Breast epithelium (tissue), 4 donors: ENCODE measurements at regions not wholly inside any gene's neighbourhood (a gene's known extent, or its start where the extent isn't known, plus 50 kb on each side); places are given as distances from the start of the nearest gene placed in this dataset.

Source experiments
- DNase-seq, 2 donors: peaks; one replicate each; pipeline ENCODE4 v3.0.0-alpha.2; 2019; ENCODE audit warnings: low spot score in 2 of 2
- H3K27ac ChIP-seq, 2 donors: fragments of 200-600 bp; sonication (generic) in 1 of 2; one replicate each; pipeline ENCODE4 v1.5.1; 2016 to 2019; ENCODE audit warnings: mild to moderate bottlenecking in 1 of 2
- H3K27me3 ChIP-seq, 2 donors: fragments of 200-600 bp; sonication (generic) in 1 of 2; one replicate each; pipeline versions ENCODE4 v1.5.1 to v1.6.0; 2017 to 2019; ENCODE audit warnings: control low read depth in 1 of 2, mild to moderate bottlenecking in 1 of 2
- H3K36me3 ChIP-seq: fragments of 200-600 bp; one replicate; pipeline ENCODE4 v1.5.1; 2019
- H3K4me1 ChIP-seq, 2 donors: fragments of 200-600 bp; sonication (generic); one replicate each; pipeline ENCODE4 v1.5.1; 2016 to 2019; ENCODE audit warnings: control low read depth in 1 of 2
- H3K4me3 ChIP-seq, 3 donors: fragments of 200-600 bp; sonication (generic); 1 replicate in 2 of 3; 2 replicates in 1 of 3; pipeline ENCODE4 v1.5.1; 2016 to 2019; ENCODE audit warnings: mild to moderate bottlenecking in 3 of 3, moderate library complexity in 2 of 3
- H3K9me3 ChIP-seq, 2 donors: fragments of 200-600 bp; sonication (generic) in 1 of 2; one replicate each; pipeline ENCODE4 v1.5.1; 2016 to 2019; ENCODE audit warnings: control low read depth in 1 of 2
- POLR2A ChIP-seq: fragments of 450-650 bp; IDR thresholded peaks from one replicate; pipeline ENCODE4 v1.6.1; 2016; ENCODE audit warnings: antibody characterized with exemption, mild to moderate bottlenecking, moderate library complexity
- POLR2AphosphoS5 ChIP-seq, 3 donors: sonication (generic); formaldehyde crosslinking; IDR thresholded peaks; one replicate each; pipeline ENCODE4 v1.6.1; 2017; ENCODE audit warnings: antibody characterized with exemption in 3 of 3
- intact Hi-C: fragments of 100-400 bp; cut with DNase I; formaldehyde crosslinking; loops from one replicate; pipeline ENCODE4 v1.15.1; 2023; ENCODE audit warnings: low total_unique reads
- TF ChIP-seq, protein P1 (sequence below), 3 donors: fragments of 450-650 bp; IDR thresholded peaks; one replicate each; pipeline ENCODE4 v1.5.1; 2016 to 2017; ENCODE audit warnings: antibody characterized with exemption in 3 of 3, mild to moderate bottlenecking in 3 of 3, moderate library complexity in 3 of 3

DNA sequence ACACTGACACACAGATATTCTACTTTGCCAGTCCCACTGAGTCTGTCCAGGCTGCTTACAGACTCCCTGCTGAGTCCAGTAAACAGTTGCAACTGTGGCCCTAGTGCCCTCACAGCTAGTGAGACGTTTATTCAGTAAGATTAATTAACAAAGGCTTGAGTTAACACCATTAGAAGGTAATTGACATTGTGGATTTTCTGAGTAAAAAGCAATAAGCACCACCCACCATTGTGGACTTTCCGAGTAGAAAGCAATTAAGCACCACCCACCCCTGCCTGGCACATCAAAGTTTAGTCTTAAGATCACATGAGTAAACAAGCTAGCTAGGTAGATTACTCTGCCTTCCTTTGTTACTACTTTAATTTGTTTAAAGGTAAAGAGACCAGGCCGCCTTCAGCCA is 408.6 kb upstream of the IMPG1 start:
- no peak for TF ChIP-seq POLR2A
- TF ChIP-seq, protein P1, sequence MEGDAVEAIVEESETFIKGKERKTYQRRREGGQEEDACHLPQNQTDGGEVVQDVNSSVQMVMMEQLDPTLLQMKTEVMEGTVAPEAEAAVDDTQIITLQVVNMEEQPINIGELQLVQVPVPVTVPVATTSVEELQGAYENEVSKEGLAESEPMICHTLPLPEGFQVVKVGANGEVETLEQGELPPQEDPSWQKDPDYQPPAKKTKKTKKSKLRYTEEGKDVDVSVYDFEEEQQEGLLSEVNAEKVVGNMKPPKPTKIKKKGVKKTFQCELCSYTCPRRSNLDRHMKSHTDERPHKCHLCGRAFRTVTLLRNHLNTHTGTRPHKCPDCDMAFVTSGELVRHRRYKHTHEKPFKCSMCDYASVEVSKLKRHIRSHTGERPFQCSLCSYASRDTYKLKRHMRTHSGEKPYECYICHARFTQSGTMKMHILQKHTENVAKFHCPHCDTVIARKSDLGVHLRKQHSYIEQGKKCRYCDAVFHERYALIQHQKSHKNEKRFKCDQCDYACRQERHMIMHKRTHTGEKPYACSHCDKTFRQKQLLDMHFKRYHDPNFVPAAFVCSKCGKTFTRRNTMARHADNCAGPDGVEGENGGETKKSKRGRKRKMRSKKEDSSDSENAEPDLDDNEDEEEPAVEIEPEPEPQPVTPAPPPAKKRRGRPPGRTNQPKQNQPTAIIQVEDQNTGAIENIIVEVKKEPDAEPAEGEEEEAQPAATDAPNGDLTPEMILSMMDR (IDR thresholded peaks at IDR 0.05): no peak
- no peak for TF ChIP-seq POLR2AphosphoS5 (IDR thresholded peaks at IDR 0.05)
- H3K36me3 ChIP-seq: no peaks in the 10 kb centered on the region
- peaks cover 0 to 27% of the 10 kb centered on the region in 2 donors for H3K9me3 ChIP-seq
- intact Hi-C loops: no loop called here
- DNase-seq: no peak
- no peaks in the 10 kb centered on the region for H3K4me1 ChIP-seq
- no peaks in the 10 kb centered on the region for H3K27me3 ChIP-seq
- H3K4me3 ChIP-seq: no peak overlapping the region
- H3K27ac ChIP-seq: no peak overlapping the region

DNA sequence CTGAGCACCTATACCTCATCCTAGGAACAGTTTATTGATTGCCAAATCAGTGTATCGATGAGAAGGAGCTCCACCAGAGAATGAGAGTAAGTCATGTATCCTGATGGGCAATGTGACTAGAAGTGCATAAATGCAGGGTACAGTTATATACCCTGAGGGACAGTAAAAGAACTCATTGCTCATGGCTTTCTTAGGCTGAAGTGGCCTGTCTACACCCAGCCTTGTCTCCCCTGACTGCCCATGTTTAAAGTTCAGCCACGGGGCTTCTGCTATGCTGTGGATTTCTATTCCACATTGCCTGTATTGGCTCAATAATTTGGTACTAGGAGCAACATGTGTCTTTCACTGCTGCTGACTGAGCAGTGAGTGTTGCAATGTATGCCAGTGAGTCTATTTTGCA is 400.4 kb upstream of the IMPG1 start:
- H3K4me1 ChIP-seq: no peaks in the 10 kb centered on the region
- no peak for TF ChIP-seq POLR2AphosphoS5 (IDR thresholded peaks at IDR 0.05)
- no peak for TF ChIP-seq POLR2A
- TF ChIP-seq, protein P1 (IDR thresholded peaks at IDR 0.05): no peak
- H3K27me3 ChIP-seq: no peaks in the 10 kb centered on the region
- intact Hi-C loops: no loop called here
- no peaks in the 10 kb centered on the region for H3K36me3 ChIP-seq
- no peak overlapping the region for H3K27ac ChIP-seq
- H3K4me3 ChIP-seq: no peak overlapping the region
- peaks cover 0 to 8% of the 10 kb centered on the region in 2 donors for H3K9me3 ChIP-seq
- no peak for DNase-seq

DNA sequence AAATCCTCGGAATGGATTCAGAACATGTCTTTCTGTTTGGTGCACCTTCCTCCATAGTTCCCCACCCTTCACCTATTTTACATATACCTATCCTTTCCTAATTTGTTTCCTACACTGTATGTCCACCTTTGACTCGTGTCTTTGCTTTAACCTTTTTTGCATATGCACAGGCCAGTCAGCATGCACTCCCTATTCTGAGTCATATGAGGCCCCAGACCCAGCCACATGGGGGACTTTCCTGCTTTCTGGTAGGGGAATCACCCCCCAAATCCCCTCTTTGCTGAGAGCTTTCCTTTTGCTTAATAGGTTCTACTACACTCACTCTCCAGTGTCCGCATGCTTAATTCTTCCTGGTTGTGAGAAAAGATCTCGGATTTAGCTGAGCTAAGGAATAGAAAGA is 393.8 kb upstream of the IMPG1 start:
- no peak for DNase-seq
- H3K27ac ChIP-seq: no peak overlapping the region
- TF ChIP-seq POLR2AphosphoS5 (IDR thresholded peaks at IDR 0.05) (no peak), POLR2A (no peak)
- TF ChIP-seq, protein P1 (IDR thresholded peaks at IDR 0.05): no peak
- no peak overlapping the region for H3K4me3 ChIP-seq
- no peaks in the 10 kb centered on the region for H3K36me3 ChIP-seq
- H3K4me1 ChIP-seq: no peaks in the 10 kb centered on the region
- H3K9me3 ChIP-seq: no peaks in the 10 kb centered on the region
- intact Hi-C loops: loop anchor here (5.0 kb wide), 1 partner anchor 224 kb away; no protein-coding TSS in a partner anchor
- H3K27me3 ChIP-seq: no peaks in the 10 kb centered on the region

DNA sequence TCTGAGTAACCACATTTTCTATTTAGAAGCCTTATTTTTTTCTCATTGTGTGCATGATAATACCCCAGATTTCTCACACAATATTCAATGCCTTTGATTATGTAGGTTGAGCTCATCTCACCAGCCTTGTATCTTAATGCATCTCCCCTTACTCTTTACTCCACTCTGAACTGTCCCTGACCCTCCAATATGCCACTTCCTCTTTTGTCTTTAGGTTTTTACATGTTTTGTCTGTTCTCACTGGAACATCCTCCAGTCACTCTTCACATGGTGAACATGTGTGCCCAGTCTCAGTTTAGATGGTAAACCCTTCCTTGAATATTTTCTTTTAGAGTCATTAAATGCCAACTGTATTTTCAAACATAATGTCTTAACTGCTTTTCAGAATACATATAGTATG is 392.9 kb upstream of the IMPG1 start:
- no peak overlapping the region for H3K27ac ChIP-seq
- H3K36me3 ChIP-seq: no peaks in the 10 kb centered on the region
- H3K4me1 ChIP-seq: no peaks in the 10 kb centered on the region
- intact Hi-C loops: loop anchor here (5.0 kb wide), 1 partner anchor 223 kb away; no protein-coding TSS in a partner anchor
- H3K4me3 ChIP-seq: no peak overlapping the region
- TF ChIP-seq, protein P1 (IDR thresholded peaks at IDR 0.05): no peak
- TF ChIP-seq POLR2A (no peak), POLR2AphosphoS5 (IDR thresholded peaks at IDR 0.05) (no peak)
- H3K27me3 ChIP-seq: no peaks in the 10 kb centered on the region
- no peak for DNase-seq
- H3K9me3 ChIP-seq: no peaks in the 10 kb centered on the region

DNA sequence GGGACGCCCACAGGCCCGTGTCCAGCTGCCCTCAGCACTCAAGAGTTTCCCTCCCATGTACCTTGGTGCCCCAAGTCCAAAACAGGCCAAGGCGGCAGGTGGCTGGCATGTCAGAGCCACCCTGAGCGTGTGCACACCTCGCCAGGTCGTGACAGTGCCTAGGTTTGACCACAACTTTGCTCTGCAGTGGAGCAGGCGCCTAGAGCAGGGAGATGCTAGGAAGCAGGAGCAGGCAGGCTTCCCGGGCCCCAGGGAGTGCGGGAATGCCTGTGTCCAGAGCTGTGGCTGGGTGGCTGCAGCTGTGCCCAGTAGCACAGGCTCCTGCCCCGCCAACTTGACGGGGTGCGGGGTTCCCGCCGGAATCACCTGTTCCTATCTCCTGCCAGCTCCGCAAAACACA is 380.8 kb upstream of the IMPG1 start:
- Histone ChIP-seq H3K9me3 (peaks cover 0 to 4% of the 10 kb centered on the region in 2 donors), H3K36me3 (no peaks in the 10 kb centered on the region), H3K27me3 (no peaks in the 10 kb centered on the region), H3K4me3 (no peak overlapping the region), H3K27ac (no peak overlapping the region), H3K4me1 (no peaks in the 10 kb centered on the region)
- no peak for DNase-seq
- TF ChIP-seq POLR2A (no peak), POLR2AphosphoS5 (IDR thresholded peaks at IDR 0.05) (no peak)
- TF ChIP-seq, protein P1 (IDR thresholded peaks at IDR 0.05): no peak
- intact Hi-C loops: no loop called here
